ENCODE measurements at regions not wholly inside any gene's neighbourhood (a gene's known extent, or its start where the extent isn't known, plus 50 kb on each side); places are given as distances from the start of the nearest gene placed in this dataset.

GRCh38 chr3:187914231-187914630 lies 169.0 kb upstream of the BCL6 start:
- no peak for TF ChIP-seq CTCF (IDR thresholded peaks at IDR 0.05)
- TF ChIP-seq POLR2A (IDR thresholded peaks at IDR 0.05), result no peak
